D721Med (cell line): ENCODE measurements at regions not wholly inside any gene's neighbourhood (a gene's known extent, or its start where the extent isn't known, plus 50 kb on each side); places are given as distances from the start of the nearest gene placed in this dataset.

ENCODE experiments used
- DNase-seq: peaks from one replicate; pipeline ENCODE4 v3.0.0; 2011; ENCODE audit warnings: low spot score; ENCODE audit not compliant: insufficient read length
- FAIRE-seq: peaks from 2 replicates; lab custom pipeline; 2011; peaks lifted over from hg19 to GRCh38; lab: Jason Lieb, UNC
- CTCF ChIP-seq: IDR thresholded peaks from 2 replicates; pipeline ENCODE4 v1.5.1; 2012; ENCODE audit warnings: mild to moderate bottlenecking, control low read depth; ENCODE audit not compliant: insufficient read depth; ENCODE audit errors: missing control alignments

- FAIRE-seq (no peak), DNase-seq (no peak)
- no peak for TF ChIP-seq CTCF
Observed at GRCh38 chr1:36534711-36535412, 52.1 kb upstream of the CSF3R start.

- DNase-seq = no peak
- TF ChIP-seq CTCF = no peak
- no peak for FAIRE-seq
Observed at GRCh38 chr1:36533897-36534296, 51.2 kb upstream of the CSF3R start.

GRCh38 chr1:36532810-36533401 lies 50.2 kb upstream of the CSF3R start:
- no peak for TF ChIP-seq CTCF
- FAIRE-seq = no peak
- DNase-seq = no peak
